HG03558 (cell line): ENCODE measurements at regions not wholly inside any gene's neighbourhood (a gene's known extent, or its start where the extent isn't known, plus 50 kb on each side); places are given as distances from the start of the nearest gene placed in this dataset.

Source experiments
- ATAC-seq: cut with Tn5 transposase; IDR thresholded peaks from one replicate; pipeline ENCODE4 v1.9.1; 2021; ENCODE audit warnings: moderate number of reproducible peaks; ENCODE audit not compliant: unreplicated experiment; ENCODE audit errors: extremely low read depth

GRCh38 chr7:45984386-45985295, 63.6 kb upstream of the IGFBP3 start:
- no peak for ATAC-seq

- ATAC-seq = no peak
Observed at GRCh38 chr7:45983720-45984255, 62.7 kb upstream of the IGFBP3 start.

- no peak for ATAC-seq
Observed at GRCh38 chr7:45982907-45983719, 62.0 kb upstream of the IGFBP3 start.

DNA sequence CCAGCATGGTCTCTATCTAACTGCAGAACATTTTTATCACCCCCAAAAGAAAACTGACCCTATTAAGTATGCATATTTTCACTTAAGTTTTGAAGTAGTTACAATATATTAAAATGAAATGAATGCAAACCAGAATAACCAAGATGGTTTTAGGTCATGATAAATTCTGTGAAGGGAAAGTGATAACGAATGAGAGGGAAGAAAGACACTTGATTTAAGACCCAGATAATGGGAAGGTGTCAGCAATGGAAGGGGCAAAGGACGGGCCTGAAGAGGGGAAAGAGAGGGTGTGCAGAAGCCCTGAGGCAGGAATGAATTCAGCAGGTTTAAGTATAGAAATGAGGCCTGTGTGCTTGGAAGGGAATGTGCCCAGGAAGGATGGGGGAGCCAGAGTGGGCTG, 61.1 kb upstream of the IGFBP3 start:
- ATAC-seq = no peak

GRCh38 chr7:45980973-45981372, 59.9 kb upstream of the IGFBP3 start:
- ATAC-seq = no peak

DNA sequence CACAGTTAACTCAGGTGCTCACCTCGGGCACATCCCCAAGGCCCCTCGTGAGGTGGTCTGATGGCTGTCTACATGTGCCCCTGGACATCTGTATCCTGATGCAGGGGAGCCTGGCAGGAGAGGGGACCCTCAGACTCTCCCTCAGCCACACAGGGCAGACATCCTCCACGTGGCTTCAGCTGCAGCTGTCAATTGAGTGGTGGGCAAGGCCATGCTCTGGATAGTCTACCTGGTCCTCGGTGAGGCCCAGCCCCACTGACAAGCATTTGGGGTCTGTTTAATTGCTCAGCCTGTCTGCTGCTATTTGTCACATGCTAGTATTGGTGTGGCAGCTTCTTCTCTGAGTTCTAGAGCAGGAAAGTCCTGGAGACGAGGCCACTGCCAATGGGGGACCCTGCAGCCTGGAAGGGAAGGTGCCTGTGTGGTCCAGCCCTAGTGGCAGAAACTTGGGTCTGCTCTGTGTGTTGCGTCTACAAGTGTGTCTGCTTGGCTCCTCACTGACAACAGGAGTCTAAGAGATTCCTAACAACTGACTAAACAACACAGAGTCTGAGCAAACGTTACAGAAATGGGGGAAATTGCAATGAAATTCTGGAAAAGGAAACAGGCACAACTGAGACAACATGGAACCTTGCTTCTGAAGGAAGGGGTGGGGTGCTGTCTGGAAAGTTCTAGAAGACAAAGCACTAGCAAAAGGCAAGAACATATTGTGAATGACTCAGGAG, 59.3 kb upstream of the IGFBP3 start:
- ATAC-seq = no peak

GRCh38 chr7:45979275-45980180, 58.5 kb upstream of the IGFBP3 start:
- ATAC-seq = no peak

DNA sequence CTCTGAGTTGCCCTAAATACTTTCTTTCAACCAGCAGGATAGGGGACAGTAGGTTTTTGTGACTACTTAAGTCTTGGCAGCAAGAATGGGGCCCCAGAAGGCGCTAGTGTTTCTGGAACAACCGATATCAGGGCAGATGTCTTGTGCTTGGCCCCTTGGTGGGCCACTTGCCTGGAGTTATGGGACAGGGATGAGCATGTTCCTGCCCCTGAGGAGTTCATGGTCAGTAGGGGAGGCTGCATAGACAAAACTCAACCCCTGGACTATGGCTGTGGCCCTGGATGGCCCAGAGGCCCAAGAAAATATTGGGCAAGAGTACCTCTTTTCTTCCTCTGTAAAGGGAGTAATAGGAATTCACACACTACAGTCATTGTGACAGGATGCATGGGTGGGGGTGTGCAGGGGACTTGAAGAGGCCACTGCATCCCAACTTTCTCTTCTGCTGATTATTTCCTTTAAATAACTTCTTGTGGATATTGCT, 57.7 kb upstream of the IGFBP3 start:
- no peak for ATAC-seq

DNA sequence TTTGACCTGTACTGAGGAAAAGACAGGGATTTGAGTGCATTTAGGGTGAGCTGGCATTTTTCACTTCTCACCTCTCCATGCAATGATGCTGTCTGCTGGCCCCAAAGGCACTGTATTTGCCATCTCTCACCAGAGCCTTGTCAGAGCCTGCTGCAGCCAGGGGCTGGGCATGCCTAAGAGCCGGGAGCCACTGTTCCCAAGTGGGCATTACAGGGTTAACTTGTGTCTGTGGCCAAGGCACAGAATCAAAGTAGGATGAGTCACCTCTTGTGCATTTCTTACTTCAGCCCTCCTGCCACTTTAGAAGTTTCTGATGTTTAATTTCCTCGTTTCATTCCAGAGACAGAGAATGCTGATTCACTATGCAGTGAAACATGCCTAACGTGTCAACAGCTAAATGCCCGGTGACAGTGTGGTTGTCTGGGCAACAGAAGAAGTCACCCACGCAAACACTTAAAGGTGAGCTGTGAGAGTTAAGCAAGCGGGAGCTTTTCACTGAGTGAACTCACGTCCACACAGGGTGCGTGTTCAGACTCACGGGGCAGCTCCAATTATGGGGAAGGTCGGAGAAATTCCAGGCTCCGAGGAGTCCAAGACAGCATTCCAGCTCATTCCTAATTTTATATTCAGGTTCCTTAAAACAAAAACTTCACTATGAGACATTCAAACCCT, 57.1 kb upstream of the IGFBP3 start:
- no peak for ATAC-seq

DNA sequence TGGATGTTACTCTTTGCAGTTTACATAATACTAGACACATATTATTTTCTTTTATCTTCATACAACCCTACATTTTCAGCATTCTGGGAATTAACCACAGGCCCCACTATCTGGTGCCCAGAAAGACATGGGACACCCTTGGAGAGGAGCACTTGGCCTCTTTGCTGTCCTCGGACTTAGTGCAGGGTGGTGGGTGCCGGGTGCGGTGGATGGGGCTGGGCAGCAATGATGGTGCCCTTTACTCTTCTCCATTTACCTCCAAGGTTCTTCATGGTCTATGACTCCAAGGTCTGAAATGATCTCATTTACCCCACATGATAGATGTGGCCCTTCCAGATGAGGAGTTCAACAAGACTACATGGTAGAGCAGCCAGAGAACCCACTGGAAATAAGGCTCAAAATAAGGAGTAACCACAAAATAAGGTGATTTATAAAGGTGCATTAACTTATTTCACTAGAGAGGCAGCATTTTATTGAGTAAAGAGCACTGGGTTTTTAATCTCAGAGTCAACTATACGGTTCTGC, 56.2 kb upstream of the IGFBP3 start:
- ATAC-seq = no peak

DNA sequence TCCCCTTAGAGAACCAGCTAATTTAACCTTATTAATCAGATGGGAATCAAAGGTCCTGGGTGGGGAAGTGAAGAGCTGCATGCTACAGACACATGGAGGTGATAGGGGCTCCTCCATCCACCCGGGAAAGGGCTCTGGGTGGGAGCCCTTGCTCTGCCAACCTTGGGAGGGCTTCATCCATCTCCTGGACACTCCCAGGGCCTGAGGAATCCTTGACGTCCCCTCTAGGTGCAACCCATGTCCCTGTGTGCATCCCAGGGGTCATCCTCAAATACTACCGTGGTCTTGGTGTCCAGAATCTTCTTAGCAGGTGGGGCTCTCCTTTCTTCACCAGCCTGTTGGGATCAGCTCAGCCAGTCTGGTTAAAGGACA, 55.4 kb upstream of the IGFBP3 start:
- ATAC-seq = no peak

- ATAC-seq = no peak
Observed at GRCh38 chr7:45975847-45976484, 54.9 kb upstream of the IGFBP3 start.

DNA sequence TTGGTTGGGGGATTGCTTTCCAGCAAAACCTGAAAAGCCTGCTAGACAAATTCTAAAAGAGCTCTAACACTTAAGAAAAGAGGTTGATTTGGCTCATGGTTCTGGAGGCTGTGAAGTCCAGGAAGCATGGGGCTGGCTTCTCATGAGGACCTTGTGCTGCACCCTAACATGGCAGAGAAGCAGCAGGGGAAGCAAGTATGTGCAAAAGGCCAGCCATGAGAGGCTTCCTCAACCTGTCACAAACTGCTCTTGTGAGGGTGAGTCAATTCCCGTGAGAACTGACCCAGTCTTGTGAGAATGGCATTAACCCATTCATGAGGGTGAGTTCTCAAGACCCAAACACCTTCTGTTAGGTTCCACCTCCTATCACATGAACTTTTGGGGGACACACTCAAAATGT, 54.3 kb upstream of the IGFBP3 start:
- no peak for ATAC-seq

- no peak for ATAC-seq
Observed at GRCh38 chr7:45974540-45975360, 53.7 kb upstream of the IGFBP3 start.

DNA sequence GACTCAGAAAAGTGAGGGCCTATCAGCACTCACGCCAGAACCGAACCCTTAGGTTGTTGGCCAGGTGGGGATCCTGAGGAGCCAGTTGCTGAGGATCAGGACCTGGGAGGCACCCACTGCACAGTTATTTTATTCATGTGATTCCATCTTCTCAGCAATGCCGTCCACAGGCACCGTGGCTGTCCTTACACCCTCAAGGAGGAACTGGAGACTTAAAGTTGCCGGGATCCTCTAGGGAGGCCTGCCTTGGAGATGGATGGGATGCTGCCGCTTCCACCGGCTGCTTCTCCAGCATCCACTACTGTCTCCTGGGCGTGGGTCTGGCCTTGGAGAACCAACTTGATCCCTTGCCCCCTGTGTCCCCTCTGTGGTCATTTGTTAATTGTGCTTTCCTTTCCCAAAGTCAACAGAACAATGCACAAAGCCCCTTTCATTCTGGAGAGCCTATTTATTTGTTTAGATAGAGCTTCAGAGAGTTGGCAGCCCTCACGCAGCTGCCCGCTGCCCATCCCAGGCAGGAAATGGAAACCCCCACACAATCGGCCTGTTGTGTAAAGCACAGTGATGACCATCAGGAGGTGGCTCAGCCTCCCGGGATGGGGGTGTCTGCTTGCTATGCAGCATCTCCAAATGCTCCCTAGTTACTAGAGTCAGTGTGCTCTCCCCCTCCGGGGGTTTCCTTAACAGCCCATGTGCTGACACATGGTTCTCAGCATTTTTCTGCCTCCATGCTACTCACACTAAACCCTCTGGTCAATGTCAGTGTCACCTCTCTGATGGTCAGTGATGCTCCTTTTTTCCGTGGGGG, 52.9 kb upstream of the IGFBP3 start:
- ATAC-seq = no peak

DNA sequence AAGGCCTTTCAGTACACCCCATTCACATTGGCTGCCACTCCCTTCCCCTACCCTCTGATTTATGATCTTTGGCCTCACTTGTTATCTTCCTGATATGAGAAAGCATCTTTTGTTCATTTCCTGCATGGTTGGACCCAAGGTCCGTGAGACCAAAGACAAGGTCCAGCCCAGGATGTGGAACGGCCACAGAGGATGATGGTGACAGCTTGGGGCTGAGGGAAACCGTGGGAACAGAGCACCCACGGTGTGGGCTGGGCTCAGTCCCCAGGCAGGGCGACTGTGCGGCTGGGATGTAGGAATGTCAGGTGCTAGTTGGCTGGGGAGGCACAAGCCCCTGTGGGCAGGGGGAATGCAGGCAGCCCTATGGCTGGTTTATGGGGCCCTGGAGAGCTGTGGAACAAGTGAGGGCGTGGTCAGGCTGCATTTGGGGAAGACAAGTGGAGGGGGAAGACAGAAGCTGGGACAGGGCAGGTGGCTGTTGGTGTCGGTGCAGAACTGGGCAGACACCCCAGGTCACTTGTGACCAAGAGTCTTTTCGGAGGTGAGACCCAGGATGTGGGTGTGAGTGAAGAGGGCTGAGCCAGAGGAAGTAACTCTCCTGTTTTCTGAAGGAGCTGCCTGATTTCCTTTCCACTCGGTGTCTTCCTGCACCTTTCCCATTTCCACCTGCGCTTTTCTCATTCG, 51.7 kb upstream of the IGFBP3 start:
- no peak for ATAC-seq
